ENCODE measurements at regions not wholly inside any gene's neighbourhood (a gene's known extent, or its start where the extent isn't known, plus 50 kb on each side); places are given as distances from the start of the nearest gene placed in this dataset.

DNA sequence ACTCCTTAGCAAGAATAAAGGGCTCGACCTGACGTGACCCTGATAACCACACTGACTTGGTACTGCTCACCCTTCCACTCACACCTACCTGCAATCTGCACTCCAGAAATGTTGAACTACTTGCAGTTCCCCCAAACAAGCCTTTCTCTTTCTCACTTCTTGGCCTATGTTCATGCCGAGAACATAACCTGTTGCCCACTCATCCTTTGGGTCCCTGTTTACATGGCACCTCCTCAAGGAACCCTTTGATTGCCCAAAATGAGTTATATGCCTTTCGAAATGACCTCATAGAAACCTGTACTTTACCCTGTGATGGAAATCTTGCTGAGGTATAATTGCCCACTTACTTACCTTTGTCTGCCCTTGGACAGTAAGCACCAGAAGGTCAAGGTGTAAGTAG is 96.2 kb downstream of the TMCO5A start:
- no peak for DNase-seq (ENCODE audit: low read depth)
- no peak for TF ChIP-seq CTCF (IDR thresholded peaks at IDR 0.05; ENCODE audit: low read depth, low read length)
- TF ChIP-seq, protein P1, sequence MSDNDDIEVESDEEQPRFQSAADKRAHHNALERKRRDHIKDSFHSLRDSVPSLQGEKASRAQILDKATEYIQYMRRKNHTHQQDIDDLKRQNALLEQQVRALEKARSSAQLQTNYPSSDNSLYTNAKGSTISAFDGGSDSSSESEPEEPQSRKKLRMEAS (IDR thresholded peaks at IDR 0.05; ENCODE audit: low read depth, low read length) = no peak
- TF ChIP-seq MYC (IDR thresholded peaks at IDR 0.05; ENCODE audit: low read depth, low read length) = no peak
- no peak for TF ChIP-seq POLR2A (IDR thresholded peaks at IDR 0.05; ENCODE audit: extremely low read depth, insufficient read length)
- no peak overlapping the region for H3K4me3 ChIP-seq (ENCODE audit: low read depth, low read length)

DNA sequence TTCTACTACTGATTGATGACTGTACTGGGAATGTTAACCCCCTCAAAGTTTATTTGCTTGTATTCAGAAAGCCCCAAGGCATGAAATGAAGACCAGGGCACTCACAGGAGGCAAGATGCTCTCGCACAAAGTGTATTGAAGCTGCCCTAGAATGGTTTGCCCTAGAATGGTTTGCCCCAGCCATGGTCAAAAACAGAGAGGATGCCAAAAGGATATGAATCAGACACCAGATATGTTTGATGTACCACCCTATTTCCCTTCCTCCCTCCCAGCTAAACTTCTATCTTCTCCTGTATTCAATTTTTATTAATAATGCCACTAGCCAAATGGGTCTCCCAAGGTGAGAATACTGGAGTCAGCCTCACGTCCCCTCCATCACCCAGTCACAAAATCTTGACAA is 101.3 kb downstream of the TMCO5A start:
- no peak for DNase-seq (ENCODE audit: low read depth)
- H3K4me3 ChIP-seq (ENCODE audit: low read depth, low read length) = no peak overlapping the region
- TF ChIP-seq, protein P1 (IDR thresholded peaks at IDR 0.05; ENCODE audit: low read depth, low read length) = no peak
- TF ChIP-seq MYC (IDR thresholded peaks at IDR 0.05; ENCODE audit: low read depth, low read length) = no peak
- no peak for TF ChIP-seq CTCF (IDR thresholded peaks at IDR 0.05; ENCODE audit: low read depth, low read length)
- TF ChIP-seq POLR2A (IDR thresholded peaks at IDR 0.05; ENCODE audit: extremely low read depth, insufficient read length) = no peak

DNA sequence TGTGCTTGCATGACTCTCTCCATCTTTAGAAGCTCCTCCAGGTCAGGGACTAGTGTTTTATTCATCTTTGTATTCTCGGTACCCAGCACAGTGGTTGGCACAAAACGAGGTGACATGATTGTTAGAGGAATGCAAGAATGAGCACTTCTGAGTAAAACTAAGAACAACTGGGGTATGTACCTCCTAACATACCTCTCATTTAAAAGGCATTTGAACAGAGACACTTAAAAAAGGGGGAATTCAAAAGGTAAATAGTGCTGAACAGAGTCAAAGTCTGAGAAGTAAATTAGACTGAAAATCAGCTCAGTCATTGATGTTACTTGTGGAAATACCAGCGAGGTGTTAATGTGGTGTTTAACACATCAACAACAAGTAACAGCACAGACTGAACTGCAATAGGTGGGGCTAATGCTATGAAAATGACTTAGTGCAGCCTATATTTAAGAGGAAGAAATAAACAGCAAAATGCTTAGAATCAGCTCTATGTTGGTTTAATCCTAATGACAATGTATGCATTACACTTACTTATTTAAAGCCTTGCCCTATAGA is 102.4 kb downstream of the TMCO5A start:
- no peak overlapping the region for H3K4me3 ChIP-seq (ENCODE audit: low read depth, low read length)
- no peak for DNase-seq (ENCODE audit: low read depth)
- TF ChIP-seq POLR2A (IDR thresholded peaks at IDR 0.05; ENCODE audit: extremely low read depth, insufficient read length) = no peak

- TF ChIP-seq, protein P1 (IDR thresholded peaks at IDR 0.05; ENCODE audit: low read depth, low read length) = no peak
- no peak for TF ChIP-seq POLR2A (IDR thresholded peaks at IDR 0.05; ENCODE audit: extremely low read depth, insufficient read length)
- no peak for TF ChIP-seq CTCF (IDR thresholded peaks at IDR 0.05; ENCODE audit: low read depth, low read length)
- TF ChIP-seq MYC (IDR thresholded peaks at IDR 0.05; ENCODE audit: low read depth, low read length) = no peak
- no peak for DNase-seq (ENCODE audit: low read depth)
- H3K4me3 ChIP-seq (ENCODE audit: low read depth, low read length) = no peak overlapping the region
These were observed 104.4 kb downstream of the TMCO5A start for GRCh38 chr15:38038659-38039442.

GRCh38 chr15:38040615-38041014 is 106.2 kb downstream of the TMCO5A start:
- DNase-seq (ENCODE audit: low read depth) = no peak
- TF ChIP-seq CTCF (IDR thresholded peaks at IDR 0.05; ENCODE audit: low read depth, low read length) (no peak), POLR2A (IDR thresholded peaks at IDR 0.05; ENCODE audit: extremely low read depth, insufficient read length) (no peak), MYC (IDR thresholded peaks at IDR 0.05; ENCODE audit: low read depth, low read length) (no peak)
- TF ChIP-seq, protein P1 (IDR thresholded peaks at IDR 0.05; ENCODE audit: low read depth, low read length) = no peak
- no peak overlapping the region for H3K4me3 ChIP-seq (ENCODE audit: low read depth, low read length)

DNA sequence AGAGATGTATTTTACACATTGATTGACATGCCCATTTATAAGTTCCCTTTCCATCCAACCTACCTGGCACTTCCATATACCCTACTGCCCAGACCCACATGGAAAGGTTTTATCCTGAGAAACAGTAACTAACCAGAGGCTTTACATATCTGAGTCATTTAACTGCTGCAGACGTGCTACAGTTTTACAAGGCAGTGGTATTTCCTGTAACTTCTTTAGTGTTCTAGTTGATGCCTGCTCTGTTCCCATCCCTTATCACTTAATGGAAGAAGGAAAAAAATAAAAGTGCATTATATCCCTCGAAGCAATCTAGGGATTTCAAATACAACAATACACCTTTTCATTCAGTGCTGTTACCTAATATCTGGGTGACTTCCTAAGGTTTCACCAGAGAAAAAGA is 107.1 kb downstream of the TMCO5A start:
- no peak overlapping the region for H3K4me3 ChIP-seq (ENCODE audit: low read depth, low read length)
- DNase-seq (ENCODE audit: low read depth) = no peak
- TF ChIP-seq MYC (IDR thresholded peaks at IDR 0.05; ENCODE audit: low read depth, low read length) (no peak), CTCF (IDR thresholded peaks at IDR 0.05; ENCODE audit: low read depth, low read length) (no peak), POLR2A (IDR thresholded peaks at IDR 0.05; ENCODE audit: extremely low read depth, insufficient read length) (no peak)
- TF ChIP-seq, protein P1 (IDR thresholded peaks at IDR 0.05; ENCODE audit: low read depth, low read length) = no peak

Measured in NB4 (cell line).